RWPE2 (cell line): ENCODE measurements at regions not wholly inside any gene's neighbourhood (a gene's known extent, or its start where the extent isn't known, plus 50 kb on each side); places are given as distances from the start of the nearest gene placed in this dataset.
"Not testable (repeated sequence)": the region's sequence is repeated elsewhere in the genome, so short reads cannot be mapped to it uniquely, and the experiment has no call there.

Experiments used
- ATAC-seq: fragments of 200-7000 bp; cut with Tn5 transposase; 3 replicates; pipeline ENCODE4 v1.9.1; 2021; ENCODE audit warnings: low read depth
- DNase-seq: peaks from one replicate; pipeline ENCODE4 v3.0.0-alpha.2; 2020; ENCODE audit warnings: low spot score
- H3K27ac ChIP-seq: fragments of 450-650 bp; 2 replicates; pipeline ENCODE4 v1.5.1; 2017; ENCODE audit warnings: mild to moderate bottlenecking; ENCODE audit not compliant: poor library complexity, severe bottlenecking
- H3K27me3 ChIP-seq: fragments of 250-450 bp; sonication (Bioruptor Pico); 2 replicates; pipeline ENCODE4 v1.5.1; 2021; ENCODE audit warnings: mild to moderate bottlenecking, moderate library complexity; ENCODE audit not compliant: insufficient read depth, poor library complexity, severe bottlenecking
- H3K36me3 ChIP-seq: fragments of 250-450 bp; sonication (Bioruptor Pico); 2 replicates; pipeline ENCODE4 v1.5.1; 2020; ENCODE audit warnings: low read depth, mild to moderate bottlenecking, moderate library complexity
- H3K4me1 ChIP-seq: fragments of 250-450 bp; sonication (Bioruptor Pico); 2 replicates; pipeline ENCODE4 v1.5.1; 2021; ENCODE audit warnings: mild to moderate bottlenecking, moderate library complexity; ENCODE audit not compliant: insufficient read depth, poor library complexity, severe bottlenecking
- H3K4me3 ChIP-seq: fragments of 250-450 bp; sonication (Bioruptor Pico); 2 replicates; pipeline ENCODE4 v1.5.1; 2021; ENCODE audit warnings: mild to moderate bottlenecking, moderate library complexity; ENCODE audit not compliant: severe bottlenecking
- H3K9me3 ChIP-seq: fragments of 250-450 bp; sonication (Bioruptor Pico); 2 replicates; pipeline ENCODE4 v1.5.1; 2021; ENCODE audit warnings: mild to moderate bottlenecking, moderate library complexity; ENCODE audit not compliant: severe bottlenecking
- CTCF ChIP-seq: fragments of 450-650 bp; IDR thresholded peaks from one replicate; pipeline ENCODE4 v1.5.1; 2017; ENCODE audit warnings: mild to moderate bottlenecking, moderate library complexity; ENCODE audit not compliant: poor library complexity, severe bottlenecking

- no peak overlapping the region for H3K27ac ChIP-seq
- H3K4me1 ChIP-seq, result no peaks in the 10 kb centered on the region
- no peak overlapping the region for H3K4me3 ChIP-seq
- ATAC-seq, result peak; percentile 79
- no peak for DNase-seq
- H3K9me3 ChIP-seq, result no peaks in the 10 kb centered on the region
- H3K27me3 ChIP-seq, result peaks cover 7% of the 10 kb centered on the region
- peak; percentile 84 for TF ChIP-seq CTCF
- H3K36me3 ChIP-seq, result no peaks in the 10 kb centered on the region
Observed at GRCh38 chr9:104386425-104387069, 117.5 kb upstream of the OR13F1 start.

GRCh38 chr9:104388071-104388470, 116.0 kb upstream of the OR13F1 start:
- H3K4me1 ChIP-seq, result no peaks in the 10 kb centered on the region
- H3K27ac ChIP-seq, result no peak overlapping the region
- no peak for ATAC-seq
- no peaks in the 10 kb centered on the region for H3K36me3 ChIP-seq
- H3K4me3 ChIP-seq, result no peak overlapping the region
- no peak for TF ChIP-seq CTCF
- H3K27me3 ChIP-seq, result peaks cover 7% of the 10 kb centered on the region
- H3K9me3 ChIP-seq, result no peaks in the 10 kb centered on the region
- no peak for DNase-seq

- no peak overlapping the region for H3K4me3 ChIP-seq
- ATAC-seq (no peak), DNase-seq (no peak)
- H3K27me3 ChIP-seq, result peaks cover 5% of the 10 kb centered on the region
- no peaks in the 10 kb centered on the region for H3K36me3 ChIP-seq
- H3K27ac ChIP-seq, result no peak overlapping the region
- H3K4me1 ChIP-seq, result no peaks in the 10 kb centered on the region
- TF ChIP-seq CTCF, result no peak
- H3K9me3 ChIP-seq, result no peaks in the 10 kb centered on the region
Observed at GRCh38 chr9:104389341-104389740, 114.7 kb upstream of the OR13F1 start.

- DNase-seq, H3K4me3 ChIP-seq, ATAC-seq, H3K4me1 ChIP-seq, H3K27me3 ChIP-seq, H3K9me3 ChIP-seq, H3K36me3 ChIP-seq, H3K27ac ChIP-seq: not testable (repeated sequence)
- peak; percentile 22 for TF ChIP-seq CTCF
Observed at GRCh38 chr9:104394901-104395300, 109.2 kb upstream of the OR13F1 start.

- DNase-seq (no peak), ATAC-seq (no peak)
- Histone ChIP-seq H3K4me3 (no peak overlapping the region), H3K36me3 (no peaks in the 10 kb centered on the region), H3K9me3 (peaks cover 3% of the 10 kb centered on the region), H3K27me3 (no peaks in the 10 kb centered on the region), H3K4me1 (no peaks in the 10 kb centered on the region), H3K27ac (no peak overlapping the region)
- no peak for TF ChIP-seq CTCF
Observed at GRCh38 chr9:104412238-104412637, 91.8 kb upstream of the OR13F1 start.
